Suppressor macrophage (primary cell): ENCODE measurements at regions not wholly inside any gene's neighbourhood (a gene's known extent, or its start where the extent isn't known, plus 50 kb on each side); places are given as distances from the start of the nearest gene placed in this dataset.
"Not testable (repeated sequence)": the region's sequence is repeated elsewhere in the genome, so short reads cannot be mapped to it uniquely, and the experiment has no call there.

Experiments used
- DNase-seq, 4 experiments: peaks; one replicate each; pipeline ENCODE4 v3.0.0-alpha.2; 2020 to 2022

GRCh38 chr4:117135634-117136354 lies 50.4 kb upstream of the TRAM1L1 start:
- no peak for DNase-seq

GRCh38 chr4:117137145-117137544 lies 51.8 kb upstream of the TRAM1L1 start:
- DNase-seq = peak; percentile 24 to 61 (median 36)

DNA sequence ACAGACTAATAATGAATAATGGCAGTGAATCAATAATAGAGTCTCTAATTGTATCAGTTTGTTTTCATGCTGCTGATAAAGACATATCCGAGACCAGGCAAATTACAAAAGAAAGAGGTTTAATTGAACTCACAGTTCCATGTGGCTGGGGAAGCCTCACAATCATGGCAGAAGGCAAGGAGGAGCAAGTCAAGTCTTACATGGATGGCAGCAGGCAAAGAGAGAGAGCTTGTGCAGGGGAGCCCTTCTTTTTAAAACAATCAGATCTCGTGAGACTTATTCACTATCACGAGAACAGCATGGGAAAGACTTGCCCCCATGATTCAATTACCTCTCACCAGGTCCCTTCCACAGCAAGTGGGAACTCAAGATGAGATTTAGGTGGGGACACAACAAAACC lies 53.4 kb upstream of the TRAM1L1 start:
- DNase-seq = not testable (repeated sequence)

GRCh38 chr4:117154251-117154650 lies 68.9 kb upstream of the TRAM1L1 start:
- DNase-seq = no peak

DNA sequence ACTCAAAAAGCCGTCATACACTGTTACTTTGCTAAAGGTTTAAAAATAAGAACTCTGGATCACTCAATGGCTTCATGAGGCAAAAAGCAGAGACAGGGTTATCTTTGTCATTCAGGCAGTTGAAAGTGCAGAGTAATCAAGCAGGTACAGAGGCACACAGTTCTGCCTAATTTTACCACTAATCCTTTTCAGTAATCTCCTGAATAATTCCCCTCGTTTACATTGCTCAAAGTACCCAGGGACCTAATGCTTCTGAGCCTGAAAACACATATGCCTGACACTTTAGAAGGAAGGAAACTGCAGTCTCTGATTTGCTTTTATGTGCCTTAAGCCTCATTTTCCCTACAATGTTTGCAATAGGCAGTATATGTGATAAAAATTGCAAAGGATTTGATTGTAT lies 71.4 kb upstream of the TRAM1L1 start:
- DNase-seq = no peak

DNA sequence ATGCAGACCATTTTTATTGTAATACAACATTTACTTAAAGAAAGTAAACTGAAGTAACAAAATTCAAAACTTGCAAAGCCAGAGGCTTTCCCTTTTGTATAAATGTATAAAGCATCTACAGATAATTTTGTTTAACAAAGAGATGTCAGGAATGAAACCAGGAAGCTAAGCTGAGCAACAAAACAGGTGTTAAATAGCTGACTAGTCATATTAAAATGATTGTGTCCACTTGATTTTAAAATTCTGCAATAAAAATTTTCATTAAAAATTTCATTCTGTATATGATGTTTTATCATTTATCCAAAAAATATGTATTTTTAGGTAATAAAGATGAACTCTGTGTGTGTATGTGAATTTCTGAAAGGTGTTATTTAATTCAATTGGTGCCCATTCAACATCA lies 72.0 kb upstream of the TRAM1L1 start:
- no peak for DNase-seq

GRCh38 chr4:117162976-117163375 lies 77.6 kb upstream of the TRAM1L1 start:
- DNase-seq = no peak

DNA sequence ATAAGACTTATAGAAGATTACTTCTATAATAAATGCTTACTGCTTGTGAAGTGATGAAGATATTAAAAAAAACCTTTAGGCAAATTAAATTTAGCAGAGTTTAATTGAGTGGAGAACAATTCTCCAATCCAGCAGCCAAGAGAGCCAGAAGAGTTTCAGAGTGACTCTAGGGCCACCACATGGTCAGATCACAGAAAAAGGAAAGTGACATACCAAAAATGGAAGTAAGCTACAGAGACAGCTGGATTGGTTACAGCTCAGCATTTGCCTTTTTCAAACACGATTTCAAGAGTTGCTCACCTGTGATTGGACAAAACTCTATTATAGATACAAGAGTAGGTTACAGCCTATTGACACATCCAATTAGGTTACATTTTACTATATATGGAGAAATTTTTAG lies 79.0 kb upstream of the TRAM1L1 start:
- DNase-seq = no peak

DNA sequence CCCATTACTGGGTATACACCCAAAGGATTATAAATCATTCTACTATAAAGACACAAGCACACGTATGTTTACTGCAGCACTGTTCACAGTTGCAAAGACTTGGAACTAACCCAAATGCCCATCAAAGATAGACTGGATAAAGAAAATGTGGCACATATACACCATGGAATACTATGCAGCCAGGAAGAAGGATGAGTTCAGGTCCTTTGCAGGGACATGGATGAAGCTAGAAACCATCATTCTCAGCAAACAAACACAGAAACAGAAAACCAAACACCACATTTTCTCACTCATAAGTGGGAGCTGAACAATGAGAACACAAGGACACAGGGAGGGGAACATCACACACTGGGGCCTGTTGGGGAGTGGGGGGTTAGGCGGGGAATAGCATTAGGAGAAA lies 90.0 kb upstream of the TRAM1L1 start:
- not testable (repeated sequence) for DNase-seq

- no peak for DNase-seq
Observed at GRCh38 chr4:117203231-117203630, 117.9 kb upstream of the TRAM1L1 start.

DNA sequence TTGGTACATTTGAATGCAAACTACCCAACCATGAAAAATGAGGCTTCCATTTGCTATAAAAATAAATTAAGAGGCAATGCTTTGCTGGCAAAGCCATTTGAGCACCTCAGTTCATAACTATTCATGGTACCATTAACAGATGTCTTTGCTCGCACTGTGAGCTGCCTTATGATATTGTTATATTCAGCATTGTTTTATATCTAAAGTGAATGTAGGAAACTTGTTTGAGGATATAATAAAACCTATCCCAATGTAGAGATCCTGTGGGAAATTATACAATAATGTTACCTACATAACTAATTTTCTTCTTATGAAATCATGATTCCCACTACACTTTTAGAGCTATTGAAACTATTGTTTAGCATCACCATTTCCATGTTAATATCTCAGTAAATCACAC lies 125.2 kb upstream of the TRAM1L1 start:
- no peak for DNase-seq

- DNase-seq = no peak
Observed at GRCh38 chr4:117224256-117224655, 138.9 kb upstream of the TRAM1L1 start.

GRCh38 chr4:117225471-117225870 lies 140.1 kb upstream of the TRAM1L1 start:
- no peak for DNase-seq

GRCh38 chr4:117227925-117228324 lies 142.5 kb upstream of the TRAM1L1 start:
- no peak for DNase-seq

- DNase-seq = no peak
Observed at GRCh38 chr4:117239434-117239833, 154.1 kb upstream of the TRAM1L1 start.

DNA sequence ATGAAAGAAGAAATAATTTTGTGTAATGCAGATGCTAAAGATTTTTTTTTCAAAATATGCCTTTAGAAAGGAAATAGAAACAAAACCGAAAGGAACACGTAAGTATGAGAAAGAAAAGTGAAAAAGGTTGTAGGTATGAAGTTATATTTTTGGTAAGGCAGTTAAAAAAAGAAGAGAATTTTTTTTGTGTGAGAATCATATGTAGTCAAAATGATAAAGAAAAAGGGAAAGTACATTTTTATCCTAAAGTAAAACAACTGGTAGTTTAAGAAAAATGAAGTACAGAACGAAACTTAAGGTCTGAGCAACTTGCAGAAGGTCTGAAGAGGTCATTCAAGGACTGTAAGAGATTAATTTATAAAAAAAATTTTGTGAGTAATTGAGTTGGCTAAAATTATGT lies 164.0 kb upstream of the TRAM1L1 start:
- DNase-seq = no peak

DNA sequence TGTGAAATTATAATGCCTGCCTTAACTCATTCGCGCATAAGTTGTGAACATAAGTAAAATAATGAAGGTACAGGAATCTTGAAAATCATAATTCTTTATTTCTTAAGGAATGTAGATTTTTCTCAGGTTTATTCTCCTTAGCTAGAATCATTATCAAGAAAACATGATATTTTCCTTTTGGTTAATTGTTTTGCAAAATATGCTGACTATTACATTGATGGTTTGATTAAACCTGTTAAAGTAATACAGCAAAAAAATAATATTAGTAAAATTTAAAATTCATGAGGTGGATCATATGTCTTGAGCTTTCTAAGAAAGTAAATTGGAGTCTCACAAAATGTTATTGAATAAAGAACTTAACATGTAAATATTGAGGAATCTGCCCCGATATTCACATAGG lies 178.7 kb upstream of the TRAM1L1 start:
- no peak for DNase-seq

DNA sequence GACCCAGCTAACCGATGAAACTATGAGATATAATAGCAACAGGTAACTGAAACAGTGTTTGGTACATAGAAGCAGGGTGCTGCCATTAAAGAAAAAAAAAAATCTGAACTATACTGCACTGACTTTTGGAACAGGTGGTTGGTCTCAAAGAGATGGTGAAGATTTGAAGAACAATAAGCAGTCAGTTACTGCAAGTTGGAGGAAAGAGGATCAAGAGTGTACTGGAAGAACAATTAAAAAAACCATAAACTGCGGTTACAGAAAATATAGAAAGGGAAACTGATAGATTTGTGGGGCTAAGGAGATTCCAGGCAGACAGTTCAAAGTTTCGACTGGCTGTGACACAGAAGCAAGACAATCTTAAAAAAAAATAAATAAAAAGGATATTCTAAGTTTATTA lies 181.9 kb upstream of the TRAM1L1 start:
- DNase-seq = no peak

DNA sequence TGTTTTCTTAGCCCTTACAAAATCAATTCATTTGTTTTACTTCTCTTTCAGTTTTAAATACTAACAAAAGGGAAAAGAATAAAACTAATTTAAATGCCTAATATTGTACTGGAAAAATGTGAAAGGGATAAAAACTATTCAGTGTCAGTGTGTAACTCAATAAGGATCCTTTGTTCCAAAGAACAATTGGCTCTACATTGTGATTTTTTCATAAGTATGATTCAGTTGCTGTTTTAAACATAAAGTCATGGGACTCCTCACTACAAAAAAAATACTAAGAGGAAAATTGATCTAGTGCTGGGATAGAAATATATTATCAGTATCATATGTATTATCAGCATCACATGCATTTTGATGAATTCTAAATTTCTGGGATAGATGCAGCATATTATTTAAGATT lies 199.4 kb upstream of the TRAM1L1 start:
- no peak for DNase-seq

DNA sequence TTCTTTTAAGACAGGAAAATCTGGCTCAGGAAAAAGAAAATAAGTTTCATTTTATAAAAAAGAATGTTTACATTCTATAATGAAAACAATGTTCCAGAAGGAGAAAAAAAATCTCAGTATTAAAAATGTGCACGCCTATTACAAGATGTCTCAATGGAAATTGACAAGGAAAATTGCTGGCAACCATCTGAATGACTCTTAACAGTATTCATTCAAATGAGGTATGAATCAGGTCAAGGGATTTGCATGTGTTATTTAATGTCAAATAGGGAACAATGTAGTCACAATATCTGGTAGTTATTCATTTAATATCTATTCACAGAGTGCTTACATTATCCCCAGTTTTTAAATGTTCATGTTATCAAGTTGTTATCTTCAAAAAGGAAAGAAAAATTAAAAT lies 208.4 kb upstream of the TRAM1L1 start:
- DNase-seq = no peak

- no peak for DNase-seq
Observed at GRCh38 chr4:117302226-117302625, 216.8 kb upstream of the TRAM1L1 start.

DNA sequence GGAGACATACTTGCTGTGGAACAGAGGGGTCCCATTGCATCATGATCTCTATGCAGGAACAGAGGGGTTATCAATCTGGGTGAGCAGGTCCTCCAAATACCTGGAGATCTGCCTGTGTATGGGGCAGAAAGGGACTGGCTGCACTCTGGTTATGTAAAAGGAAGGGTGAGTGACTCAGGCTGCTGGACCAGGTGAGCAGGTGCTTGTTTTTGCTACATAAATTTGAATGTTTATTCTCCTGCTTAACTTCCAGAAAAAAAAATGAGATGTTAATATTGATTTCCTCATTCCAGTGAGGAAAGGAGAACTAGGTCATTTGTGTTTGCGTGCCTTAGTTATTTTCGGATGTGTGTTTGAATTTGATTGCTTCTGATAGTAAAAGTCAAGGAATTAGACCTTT lies 225.8 kb upstream of the TRAM1L1 start:
- no peak for DNase-seq

DNA sequence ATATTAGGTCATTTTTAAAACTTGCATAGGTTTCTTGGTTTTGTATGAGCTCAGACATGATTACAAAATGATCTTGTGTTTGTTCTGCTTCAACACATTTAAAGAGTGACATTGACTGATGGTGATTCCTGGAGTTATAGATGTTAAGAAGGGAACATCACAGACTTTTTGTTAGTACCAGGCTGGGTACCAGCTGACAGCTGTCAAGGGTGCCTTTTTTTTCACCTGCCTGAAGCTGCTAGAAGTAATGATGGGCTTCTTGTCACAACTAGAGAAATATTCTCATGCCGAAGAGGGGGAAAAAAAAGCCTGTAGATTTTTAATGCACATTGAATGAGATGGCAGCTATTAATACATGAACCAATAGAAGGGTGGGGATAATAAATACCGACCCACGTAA lies 226.6 kb upstream of the TRAM1L1 start:
- DNase-seq = no peak

DNA sequence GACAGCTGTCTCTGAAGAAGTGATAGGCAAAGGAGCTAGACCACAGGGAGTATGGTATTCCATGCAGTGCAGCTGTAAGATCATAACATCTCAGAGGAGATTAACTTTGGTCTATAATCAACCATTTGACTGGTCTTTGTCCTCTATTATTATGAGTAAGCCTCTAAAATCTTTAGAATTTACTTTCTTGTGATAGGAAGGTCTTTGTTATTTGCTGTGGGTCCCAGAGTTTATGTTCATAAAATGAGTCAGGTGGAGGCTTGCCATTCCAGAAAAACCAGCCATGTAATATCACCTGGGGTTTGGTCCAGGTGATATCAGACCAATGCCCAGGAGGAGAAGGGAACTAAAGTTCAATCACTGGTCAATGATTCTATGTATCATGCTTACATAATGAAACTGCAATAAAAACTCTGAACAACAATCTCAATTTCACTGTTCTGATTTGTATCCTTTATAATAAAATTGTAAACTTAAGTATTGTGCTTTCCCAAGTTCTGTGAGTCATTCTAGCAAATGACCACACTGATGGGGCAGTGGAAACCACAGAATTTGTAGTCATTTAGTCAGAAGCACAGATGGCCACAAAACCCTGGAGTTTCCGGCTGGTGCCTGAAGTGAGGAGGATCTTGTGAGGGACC lies 239.6 kb upstream of the TRAM1L1 start:
- DNase-seq = no peak

DNA sequence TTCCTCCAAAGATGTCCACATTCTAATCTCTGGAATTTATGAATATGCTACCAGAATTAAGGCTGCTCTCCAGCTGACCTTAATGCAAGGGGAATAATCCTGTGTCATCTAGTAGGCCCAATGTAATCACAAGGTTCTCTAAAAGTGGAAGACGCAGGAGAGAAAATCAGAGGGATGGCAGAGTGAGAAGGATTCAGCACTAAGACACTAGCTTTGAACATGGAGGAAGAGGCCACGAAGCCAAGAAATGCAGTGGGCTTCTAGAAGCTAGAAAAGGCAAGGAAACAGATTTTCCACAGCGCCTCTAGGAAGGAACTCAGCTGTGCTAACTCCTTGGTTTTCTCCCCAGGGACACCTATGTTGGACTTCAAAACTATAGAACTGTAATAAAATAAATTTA lies 240.7 kb upstream of the TRAM1L1 start:
- DNase-seq = no peak
